B cell (primary cell): ENCODE measurements at regions not wholly inside any gene's neighbourhood (a gene's known extent, or its start where the extent isn't known, plus 50 kb on each side); places are given as distances from the start of the nearest gene placed in this dataset.

Experiments
- CTCF ChIP-seq: fragments of 200-600 bp; IDR thresholded peaks from one replicate; pipeline ENCODE4 v1.8.0; 2022; ENCODE audit warnings: antibody characterized with exemption, mild to moderate bottlenecking
- EZH2 ChIP-seq: IDR thresholded peaks from 2 replicates; pipeline ENCODE4 v1.6.1; 2012; ENCODE audit warnings: borderline replicate concordance, low read depth, mild to moderate bottlenecking, moderate library complexity, low read length; ENCODE audit not compliant: insufficient read depth, poor library complexity, severe bottlenecking

DNA sequence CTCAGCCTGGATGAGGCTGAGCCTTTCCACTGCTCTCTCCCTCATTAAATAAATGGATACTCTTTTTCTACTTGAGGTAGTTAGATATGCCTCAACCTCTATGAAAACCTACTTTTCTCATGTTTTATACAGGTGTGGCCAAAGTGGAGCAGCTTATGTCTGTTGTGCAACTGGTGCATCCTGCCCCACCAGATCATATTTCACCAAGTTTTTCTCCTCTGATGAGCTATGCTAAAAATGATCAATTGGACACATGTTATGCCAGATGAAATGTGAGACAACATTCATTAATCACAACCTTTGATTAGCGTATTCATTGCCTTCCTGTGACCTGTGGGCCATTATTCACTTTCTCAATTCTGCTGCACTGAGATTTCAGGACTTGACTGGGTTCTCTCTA, 106.9 kb upstream of the NEDD9 start:
- TF ChIP-seq CTCF (no peak), EZH2 (no peak)
